Upper lobe of right lung (tissue), 1 donor: ENCODE measurements at regions not wholly inside any gene's neighbourhood (a gene's known extent, or its start where the extent isn't known, plus 50 kb on each side); places are given as distances from the start of the nearest gene placed in this dataset.

Experiments
- ATAC-seq: fragments of 200-7000 bp; cut with Tn5 transposase; one replicate; pipeline ENCODE4 v1.9.1; 2020; ENCODE audit warnings: mild to moderate bottlenecking, moderate library complexity
- DNase-seq: peaks from one replicate; pipeline ENCODE4 v3.0.0-alpha.2; 2020
- H3K27ac ChIP-seq: fragments of 200-600 bp; one replicate; pipeline ENCODE4 v1.8.0; 2022
- H3K27me3 ChIP-seq: fragments of 200-600 bp; one replicate; pipeline ENCODE4 v1.8.0; 2022; ENCODE audit warnings: mild to moderate bottlenecking
- H3K36me3 ChIP-seq: fragments of 200-600 bp; one replicate; pipeline ENCODE4 v1.8.0; 2022
- H3K4me1 ChIP-seq: fragments of 200-600 bp; one replicate; pipeline ENCODE4 v1.8.0; 2022
- H3K4me3 ChIP-seq: fragments of 200-600 bp; one replicate; pipeline ENCODE4 v1.8.0; 2022; ENCODE audit warnings: mild to moderate bottlenecking
- H3K9me3 ChIP-seq: fragments of 200-600 bp; one replicate; pipeline ENCODE4 v1.8.0; 2022
- intact Hi-C: fragments of 100-400 bp; cut with DNase I; formaldehyde crosslinking; loops from one replicate; pipeline ENCODE4 v1.11.0; 2022
- TF ChIP-seq, protein P1 (sequence below): fragments of 200-600 bp; IDR thresholded peaks from one replicate; pipeline ENCODE4 v1.8.0; 2022; ENCODE audit warnings: antibody characterized with exemption
- donor health status: DM: no; HTN: yes; CAD: no; lungs with severe emphysema.

DNA sequence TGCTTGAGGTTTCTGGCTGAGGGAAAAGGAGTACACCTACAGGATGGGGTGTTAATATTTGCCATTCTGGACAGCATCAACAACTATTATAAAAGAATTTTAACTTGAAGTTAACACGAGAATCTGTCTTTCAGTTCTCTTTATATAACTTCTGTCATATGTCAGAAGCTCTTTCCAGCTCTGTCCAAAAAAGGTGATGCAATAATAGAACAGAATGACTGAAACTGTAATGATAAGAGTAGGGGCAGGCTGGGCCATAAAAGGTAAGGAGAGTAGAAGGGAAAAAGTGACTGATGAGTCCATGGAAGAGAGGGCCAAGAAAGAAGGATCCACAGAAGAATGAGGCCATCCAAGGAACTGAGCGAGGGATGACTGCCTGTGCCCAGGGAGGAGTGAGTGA is 966.7 kb upstream of the FBXO33 start:
- intact Hi-C loops: no loop called here
- Histone ChIP-seq H3K27ac (no peak overlapping the region), H3K4me1 (no peaks in the 10 kb centered on the region), H3K36me3 (no peaks in the 10 kb centered on the region), H3K4me3 (no peak overlapping the region), H3K9me3 (no peaks in the 10 kb centered on the region), H3K27me3 (no peaks in the 10 kb centered on the region)
- TF ChIP-seq, protein P1, sequence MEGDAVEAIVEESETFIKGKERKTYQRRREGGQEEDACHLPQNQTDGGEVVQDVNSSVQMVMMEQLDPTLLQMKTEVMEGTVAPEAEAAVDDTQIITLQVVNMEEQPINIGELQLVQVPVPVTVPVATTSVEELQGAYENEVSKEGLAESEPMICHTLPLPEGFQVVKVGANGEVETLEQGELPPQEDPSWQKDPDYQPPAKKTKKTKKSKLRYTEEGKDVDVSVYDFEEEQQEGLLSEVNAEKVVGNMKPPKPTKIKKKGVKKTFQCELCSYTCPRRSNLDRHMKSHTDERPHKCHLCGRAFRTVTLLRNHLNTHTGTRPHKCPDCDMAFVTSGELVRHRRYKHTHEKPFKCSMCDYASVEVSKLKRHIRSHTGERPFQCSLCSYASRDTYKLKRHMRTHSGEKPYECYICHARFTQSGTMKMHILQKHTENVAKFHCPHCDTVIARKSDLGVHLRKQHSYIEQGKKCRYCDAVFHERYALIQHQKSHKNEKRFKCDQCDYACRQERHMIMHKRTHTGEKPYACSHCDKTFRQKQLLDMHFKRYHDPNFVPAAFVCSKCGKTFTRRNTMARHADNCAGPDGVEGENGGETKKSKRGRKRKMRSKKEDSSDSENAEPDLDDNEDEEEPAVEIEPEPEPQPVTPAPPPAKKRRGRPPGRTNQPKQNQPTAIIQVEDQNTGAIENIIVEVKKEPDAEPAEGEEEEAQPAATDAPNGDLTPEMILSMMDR: no peak
- ATAC-seq (no peak), DNase-seq (no peak)

DNA sequence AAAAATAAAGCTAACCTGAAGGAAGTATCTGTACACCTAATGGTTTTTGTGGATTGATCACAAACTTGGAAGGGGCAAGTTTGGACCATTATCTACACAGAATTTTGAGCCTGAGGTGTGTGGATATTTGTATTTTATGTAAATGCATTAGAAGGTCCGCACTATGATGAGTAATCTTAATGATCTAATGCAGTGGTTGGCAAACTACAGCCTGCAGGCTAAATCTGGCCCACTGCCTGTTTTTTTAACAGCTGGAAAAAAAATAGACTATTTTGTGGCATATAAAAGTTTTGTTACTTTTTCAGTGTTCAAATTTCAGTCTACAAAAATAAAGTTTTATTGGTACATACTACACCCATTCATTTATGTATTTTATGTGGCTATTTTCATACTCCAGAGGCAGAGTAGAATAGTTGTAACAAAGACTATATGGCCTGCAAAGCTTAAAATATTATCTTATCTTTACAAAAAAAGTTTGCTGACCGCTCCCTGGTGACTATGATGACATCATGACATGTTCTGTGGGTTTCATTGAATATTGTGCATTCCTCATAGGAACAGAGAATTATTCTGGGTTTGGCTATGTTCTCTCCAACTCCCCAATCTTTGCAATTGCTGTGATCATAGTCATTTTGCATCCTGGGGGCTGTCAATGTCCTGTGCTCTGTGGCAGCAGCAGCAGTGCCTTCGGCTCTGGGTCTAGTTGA is 962.6 kb upstream of the FBXO33 start:
- Histone ChIP-seq H3K27ac (no peak overlapping the region), H3K36me3 (no peaks in the 10 kb centered on the region), H3K4me3 (no peak overlapping the region), H3K4me1 (no peaks in the 10 kb centered on the region), H3K9me3 (no peaks in the 10 kb centered on the region), H3K27me3 (no peaks in the 10 kb centered on the region)
- intact Hi-C loops: no loop called here
- TF ChIP-seq, protein P1: no peak
- no peak for ATAC-seq
- DNase-seq: no peak

DNA sequence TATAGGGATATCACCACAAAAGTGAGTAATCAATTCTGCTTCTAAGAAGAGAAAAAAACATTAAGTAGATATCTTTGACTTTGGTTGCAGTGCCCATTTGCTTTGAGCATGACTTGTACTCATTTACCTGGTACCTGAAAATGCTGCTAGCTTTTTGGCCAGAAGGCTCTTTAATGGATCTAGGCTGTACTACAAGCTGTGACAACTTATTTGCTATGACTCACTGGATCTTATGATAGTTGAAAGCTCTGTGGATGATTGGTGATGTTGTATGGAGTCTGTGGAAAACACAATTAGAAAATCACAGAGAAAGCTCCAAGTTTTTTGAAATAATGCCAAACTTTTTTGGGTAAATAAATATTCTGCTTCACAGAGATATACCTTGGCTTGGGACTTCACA is 960.9 kb upstream of the FBXO33 start:
- Histone ChIP-seq H3K27ac (no peak overlapping the region), H3K27me3 (no peaks in the 10 kb centered on the region), H3K4me3 (no peak overlapping the region), H3K36me3 (no peaks in the 10 kb centered on the region), H3K9me3 (no peaks in the 10 kb centered on the region), H3K4me1 (no peaks in the 10 kb centered on the region)
- ATAC-seq (no peak), DNase-seq (no peak)
- intact Hi-C loops: no loop called here
- TF ChIP-seq, protein P1: no peak

DNA sequence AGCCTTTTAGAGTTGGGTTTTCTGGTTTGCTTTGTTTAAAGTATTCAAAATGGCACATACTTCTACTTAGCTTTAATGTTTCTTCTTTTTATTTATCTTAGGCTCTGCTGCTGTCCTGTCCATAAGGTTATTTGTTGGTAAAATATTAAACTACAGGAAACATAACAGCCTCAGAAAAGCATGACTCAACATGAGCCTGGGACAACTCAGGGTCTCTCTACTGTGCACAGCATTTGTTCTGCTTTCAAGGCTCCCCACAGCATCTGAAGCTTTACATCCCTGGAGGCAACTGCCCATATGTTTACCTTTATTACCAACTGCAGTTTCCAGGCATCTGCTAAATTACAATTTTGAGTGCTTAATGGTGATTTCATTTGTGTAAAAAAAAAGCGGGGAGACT is 954.2 kb upstream of the FBXO33 start:
- Histone ChIP-seq H3K27me3 (no peaks in the 10 kb centered on the region), H3K9me3 (no peaks in the 10 kb centered on the region), H3K4me3 (no peak overlapping the region), H3K4me1 (no peaks in the 10 kb centered on the region), H3K36me3 (no peaks in the 10 kb centered on the region), H3K27ac (no peak overlapping the region)
- DNase-seq: no peak
- no peak for ATAC-seq
- TF ChIP-seq, protein P1: no peak
- intact Hi-C loops: no loop called here

DNA sequence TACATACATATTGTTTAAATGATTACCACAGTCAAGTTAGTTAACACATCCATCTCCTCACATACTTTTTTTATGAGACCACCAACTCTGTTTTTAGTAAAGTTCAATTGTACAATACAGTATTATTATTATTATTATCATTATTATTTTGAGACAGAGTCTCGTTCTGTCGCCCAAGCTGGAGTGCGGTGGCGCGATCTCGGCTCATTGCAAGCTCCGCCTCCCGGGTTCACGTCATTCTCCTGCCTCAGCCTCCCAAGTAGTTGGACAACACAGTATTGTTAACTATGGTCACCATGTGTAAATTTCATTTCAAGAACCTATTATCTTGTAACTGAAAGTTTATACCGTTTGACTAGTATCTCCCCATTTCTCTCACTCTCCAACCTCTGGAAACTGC is 942.0 kb upstream of the FBXO33 start:
- ATAC-seq (no peak), DNase-seq (no peak)
- H3K9me3 ChIP-seq: no peaks in the 10 kb centered on the region
- H3K4me1 ChIP-seq: no peaks in the 10 kb centered on the region
- TF ChIP-seq, protein P1: no peak
- no peak overlapping the region for H3K4me3 ChIP-seq
- intact Hi-C loops: no loop called here
- H3K27ac ChIP-seq: no peak overlapping the region
- H3K36me3 ChIP-seq: no peaks in the 10 kb centered on the region
- no peaks in the 10 kb centered on the region for H3K27me3 ChIP-seq

DNA sequence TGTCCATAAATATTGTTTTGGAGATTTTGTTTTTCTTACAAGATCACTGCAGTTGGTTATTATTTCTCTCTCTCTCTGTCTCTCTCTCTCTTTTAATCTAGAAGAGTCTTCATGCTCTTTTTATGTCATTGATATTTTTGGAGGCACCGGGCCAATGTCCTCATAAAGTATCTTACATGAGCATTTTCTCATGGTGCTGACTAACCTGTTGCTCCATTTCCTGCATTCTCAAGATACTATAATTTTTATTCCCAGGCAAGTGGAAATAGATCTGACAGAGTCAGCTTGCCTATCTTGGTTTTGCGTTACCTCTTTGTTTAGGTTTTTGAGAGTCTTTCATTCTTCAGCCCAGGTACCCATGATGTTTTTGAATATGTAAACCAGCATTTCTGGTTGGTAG is 938.8 kb upstream of the FBXO33 start:
- Histone ChIP-seq H3K4me1 (no peaks in the 10 kb centered on the region), H3K4me3 (no peak overlapping the region), H3K36me3 (no peaks in the 10 kb centered on the region), H3K9me3 (no peaks in the 10 kb centered on the region), H3K27me3 (no peaks in the 10 kb centered on the region), H3K27ac (no peak overlapping the region)
- ATAC-seq: no peak
- TF ChIP-seq, protein P1: no peak
- no peak for DNase-seq
- intact Hi-C loops: no loop called here
